ENCODE measurements at regions not wholly inside any gene's neighbourhood (a gene's known extent, or its start where the extent isn't known, plus 50 kb on each side); places are given as distances from the start of the nearest gene placed in this dataset.
"Not testable (repeated sequence)": the region's sequence is repeated elsewhere in the genome, so short reads cannot be mapped to it uniquely, and the experiment has no call there.

DNA sequence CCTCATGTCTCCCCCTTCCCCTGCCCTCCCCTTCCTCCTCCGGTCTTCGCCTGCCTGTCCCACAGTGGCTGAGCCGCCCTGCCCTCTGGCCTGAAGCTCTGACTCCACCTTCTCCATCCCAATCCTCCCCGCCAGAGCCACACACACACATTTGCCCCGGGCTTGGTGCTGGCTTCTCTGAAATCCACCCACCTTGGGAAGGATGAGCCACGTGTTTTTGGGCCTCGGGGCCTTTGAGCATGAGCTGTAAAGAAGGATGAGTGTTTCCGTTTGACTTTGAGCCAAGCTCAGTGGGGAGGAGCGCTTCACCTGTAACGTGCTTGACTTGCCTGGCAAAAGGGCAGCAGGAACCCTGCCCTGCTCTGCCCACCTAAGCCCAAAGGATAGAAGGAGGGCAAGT, 295.1 kb downstream of the SIPA1L2 start:
- Histone ChIP-seq H3K36me3 (ENCODE audit: insufficient read depth) (no peaks in the 10 kb centered on the region), H3K27ac (no peak overlapping the region), H4K20me1 (ENCODE audit: insufficient read depth) (no peaks in the 10 kb centered on the region), H3K4me1 (ENCODE audit: low read depth, poor library complexity, severe bottlenecking) (peaks cover 8% of the 10 kb centered on the region), H2AFZ (ENCODE audit: low read depth) (no peak overlapping the region), H3K4me2 (no peak overlapping the region), H3K27me3 (ENCODE audit: insufficient read depth, low read depth) (no peaks in the 10 kb centered on the region), H3K79me2 (ENCODE audit: insufficient read depth, low read depth) (no peaks in the 10 kb centered on the region), H3K9ac (no peak overlapping the region), H3K4me3 (IDR thresholded peaks at IDR 0.05; ENCODE audit: insufficient read depth, low read depth, low read length) (no peak overlapping the region)
- TF ChIP-seq, protein P1, sequence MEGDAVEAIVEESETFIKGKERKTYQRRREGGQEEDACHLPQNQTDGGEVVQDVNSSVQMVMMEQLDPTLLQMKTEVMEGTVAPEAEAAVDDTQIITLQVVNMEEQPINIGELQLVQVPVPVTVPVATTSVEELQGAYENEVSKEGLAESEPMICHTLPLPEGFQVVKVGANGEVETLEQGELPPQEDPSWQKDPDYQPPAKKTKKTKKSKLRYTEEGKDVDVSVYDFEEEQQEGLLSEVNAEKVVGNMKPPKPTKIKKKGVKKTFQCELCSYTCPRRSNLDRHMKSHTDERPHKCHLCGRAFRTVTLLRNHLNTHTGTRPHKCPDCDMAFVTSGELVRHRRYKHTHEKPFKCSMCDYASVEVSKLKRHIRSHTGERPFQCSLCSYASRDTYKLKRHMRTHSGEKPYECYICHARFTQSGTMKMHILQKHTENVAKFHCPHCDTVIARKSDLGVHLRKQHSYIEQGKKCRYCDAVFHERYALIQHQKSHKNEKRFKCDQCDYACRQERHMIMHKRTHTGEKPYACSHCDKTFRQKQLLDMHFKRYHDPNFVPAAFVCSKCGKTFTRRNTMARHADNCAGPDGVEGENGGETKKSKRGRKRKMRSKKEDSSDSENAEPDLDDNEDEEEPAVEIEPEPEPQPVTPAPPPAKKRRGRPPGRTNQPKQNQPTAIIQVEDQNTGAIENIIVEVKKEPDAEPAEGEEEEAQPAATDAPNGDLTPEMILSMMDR (conservative IDR thresholded peaks at IDR 0.05; ENCODE audit: low read depth, low read length), result no peak

DNA sequence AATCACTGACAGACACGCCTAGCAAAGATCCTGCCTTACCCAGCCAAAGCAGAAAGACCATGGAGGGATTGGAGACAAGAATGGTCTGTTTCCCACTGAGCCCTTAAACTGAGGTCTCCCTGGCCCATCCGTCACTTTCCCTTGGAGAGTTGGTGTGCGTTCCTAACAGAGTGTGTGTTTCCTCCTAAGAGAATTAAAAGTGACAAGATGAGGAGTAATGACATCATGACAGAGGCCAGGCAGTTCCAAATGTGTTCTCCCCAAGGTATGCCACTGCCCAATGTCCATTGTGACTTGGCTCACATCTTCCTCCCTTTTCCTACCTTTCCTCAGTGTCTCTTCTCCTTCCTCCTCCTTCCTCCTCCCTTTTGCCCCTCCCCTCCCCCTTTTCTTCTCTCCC, 295.7 kb downstream of the SIPA1L2 start:
- Histone ChIP-seq H3K4me1 (ENCODE audit: low read depth, poor library complexity, severe bottlenecking) (peaks cover 8% of the 10 kb centered on the region), H3K27me3 (ENCODE audit: insufficient read depth, low read depth) (no peaks in the 10 kb centered on the region), H3K79me2 (ENCODE audit: insufficient read depth, low read depth) (no peaks in the 10 kb centered on the region), H3K36me3 (ENCODE audit: insufficient read depth) (no peaks in the 10 kb centered on the region), H4K20me1 (ENCODE audit: insufficient read depth) (no peaks in the 10 kb centered on the region), H3K4me3 (IDR thresholded peaks at IDR 0.05; ENCODE audit: insufficient read depth, low read depth, low read length) (no peak overlapping the region), H3K27ac (no peak overlapping the region), H3K9ac (no peak overlapping the region), H2AFZ (ENCODE audit: low read depth) (no peak overlapping the region), H3K4me2 (no peak overlapping the region)
- TF ChIP-seq, protein P1 (conservative IDR thresholded peaks at IDR 0.05; ENCODE audit: low read depth, low read length), result no peak

DNA sequence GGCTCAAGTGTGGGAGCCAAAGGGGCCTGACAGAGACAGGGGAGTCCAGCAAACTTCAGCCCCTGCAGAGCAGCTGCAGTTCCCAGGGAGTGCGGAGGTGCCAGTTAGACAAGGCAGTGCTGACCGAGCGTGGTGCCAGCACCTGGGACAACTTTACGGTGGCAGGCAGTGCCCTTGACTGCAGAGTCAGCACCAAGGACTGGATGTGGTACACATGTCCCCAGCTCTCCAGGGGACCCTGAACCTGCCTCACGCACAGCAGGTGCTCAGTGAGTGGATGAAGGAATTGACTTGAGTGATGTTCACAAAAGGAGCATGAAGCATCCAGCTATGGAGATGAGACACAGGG, 296.5 kb downstream of the SIPA1L2 start:
- Histone ChIP-seq H3K27me3 (ENCODE audit: insufficient read depth, low read depth) (no peaks in the 10 kb centered on the region), H3K4me2 (no peak overlapping the region), H3K27ac (no peak overlapping the region), H3K79me2 (ENCODE audit: insufficient read depth, low read depth) (no peaks in the 10 kb centered on the region), H4K20me1 (ENCODE audit: insufficient read depth) (no peaks in the 10 kb centered on the region), H3K4me1 (ENCODE audit: low read depth, poor library complexity, severe bottlenecking) (peaks cover 8% of the 10 kb centered on the region), H3K36me3 (ENCODE audit: insufficient read depth) (no peaks in the 10 kb centered on the region), H3K9ac (no peak overlapping the region), H3K4me3 (IDR thresholded peaks at IDR 0.05; ENCODE audit: insufficient read depth, low read depth, low read length) (no peak overlapping the region), H2AFZ (ENCODE audit: low read depth) (no peak overlapping the region)
- TF ChIP-seq, protein P1 (conservative IDR thresholded peaks at IDR 0.05; ENCODE audit: low read depth, low read length), result no peak

DNA sequence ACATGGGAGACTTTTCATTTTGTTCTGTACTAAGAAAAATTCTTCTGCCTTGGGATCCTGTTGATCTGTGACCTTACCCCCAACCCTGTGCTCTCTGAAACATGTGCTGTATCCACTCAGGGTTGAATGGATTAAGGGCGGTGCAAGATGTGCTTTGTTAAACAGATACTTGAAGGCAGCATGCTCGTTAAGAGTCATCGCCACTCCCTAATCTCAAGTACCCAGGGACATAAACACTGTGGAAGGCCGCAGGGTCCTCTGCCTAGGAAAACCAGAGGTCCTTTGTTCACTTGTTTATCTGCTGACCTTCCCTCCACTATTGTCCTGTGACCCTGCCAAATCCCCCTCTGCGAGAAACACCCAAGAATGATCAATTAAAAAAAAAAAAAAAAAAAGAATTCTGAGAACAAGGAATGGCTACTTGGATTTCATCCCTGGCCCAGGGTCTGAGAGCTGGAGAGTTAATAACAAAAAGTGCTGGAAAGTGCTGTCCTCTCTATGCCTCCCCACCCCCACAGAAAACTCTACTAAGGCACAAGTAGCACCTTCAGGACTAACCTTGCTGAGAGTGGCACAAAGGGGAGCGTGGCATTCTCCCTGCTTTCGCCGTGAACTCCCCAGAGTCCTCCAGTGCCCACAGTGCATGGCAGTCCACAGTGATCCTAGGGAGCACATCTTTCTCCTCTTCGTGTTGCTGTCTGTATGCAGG, 297.1 kb downstream of the SIPA1L2 start:
- H3K4me2 ChIP-seq, H3K27ac ChIP-seq: not testable (repeated sequence)

DNA sequence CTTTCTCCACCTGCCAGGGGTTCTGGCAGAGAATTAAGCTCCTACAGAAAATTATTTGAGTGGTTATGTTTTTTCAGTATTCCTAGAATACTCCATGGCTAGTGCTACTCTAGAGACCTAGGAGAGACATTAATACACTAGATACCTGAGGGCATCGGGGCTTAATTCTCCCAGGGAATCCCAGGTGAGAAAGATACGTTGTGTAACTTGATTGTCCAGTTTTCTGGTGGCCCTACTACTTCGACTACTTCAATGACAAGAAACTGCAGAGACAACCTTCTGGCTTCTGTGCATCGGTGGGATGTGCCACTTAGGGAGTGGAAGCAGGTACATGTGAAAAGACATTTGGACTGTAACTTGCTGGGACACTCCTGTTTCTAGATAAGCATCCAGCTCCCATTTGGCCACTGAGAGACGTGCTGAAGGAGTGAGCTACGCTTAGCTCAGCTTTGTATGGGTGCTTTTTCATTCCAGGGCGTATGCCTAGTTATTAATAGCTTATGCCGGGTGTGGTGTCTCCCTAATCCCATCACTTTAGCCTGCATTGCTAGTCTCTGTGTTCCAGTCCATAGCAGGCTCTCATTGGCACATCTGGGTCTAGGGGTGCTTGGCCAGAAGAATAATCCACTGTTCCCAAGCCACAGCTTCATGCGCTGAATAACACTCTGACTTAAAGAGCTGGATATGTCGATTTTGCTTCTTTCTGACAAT, 300.7 kb downstream of the SIPA1L2 start:
- H3K4me3 ChIP-seq (IDR thresholded peaks at IDR 0.05; ENCODE audit: insufficient read depth, low read depth, low read length), result no peak overlapping the region

More for the DNA sequence above, 297.1 kb downstream of the SIPA1L2 start:
- not testable (repeated sequence) for H3K4me3 ChIP-seq (IDR thresholded peaks at IDR 0.05; ENCODE audit: insufficient read depth, low read depth, low read length); H3K36me3 ChIP-seq (ENCODE audit: insufficient read depth); H3K79me2 ChIP-seq (ENCODE audit: insufficient read depth, low read depth); H3K9ac ChIP-seq; H3K27me3 ChIP-seq (ENCODE audit: insufficient read depth, low read depth); H2AFZ ChIP-seq (ENCODE audit: low read depth); H4K20me1 ChIP-seq (ENCODE audit: insufficient read depth); H3K4me1 ChIP-seq (ENCODE audit: low read depth, poor library complexity, severe bottlenecking)

More for the DNA sequence above, 300.7 kb downstream of the SIPA1L2 start:
- H3K4me1 ChIP-seq (ENCODE audit: low read depth, poor library complexity, severe bottlenecking), result no peaks in the 10 kb centered on the region
- no peak overlapping the region for H3K4me2 ChIP-seq
- H3K36me3 ChIP-seq (ENCODE audit: insufficient read depth), result no peaks in the 10 kb centered on the region
- no peak overlapping the region for H2AFZ ChIP-seq (ENCODE audit: low read depth)
- TF ChIP-seq, protein P1 (conservative IDR thresholded peaks at IDR 0.05; ENCODE audit: low read depth, low read length), result no peak
- H3K9ac ChIP-seq, result no peak overlapping the region
- H4K20me1 ChIP-seq (ENCODE audit: insufficient read depth), result no peaks in the 10 kb centered on the region
- H3K27ac ChIP-seq, result no peak overlapping the region
- no peaks in the 10 kb centered on the region for H3K79me2 ChIP-seq (ENCODE audit: insufficient read depth, low read depth)
- H3K27me3 ChIP-seq (ENCODE audit: insufficient read depth, low read depth), result no peaks in the 10 kb centered on the region
